Activated CD4-positive, alpha-beta T cell treated with anti-CD3 and anti-CD28 coated beads, Interleukin-2, amount 50 U/mL, for 1 hour (primary cell): ENCODE measurements at regions not wholly inside any gene's neighbourhood (a gene's known extent, or its start where the extent isn't known, plus 50 kb on each side); places are given as distances from the start of the nearest gene placed in this dataset.

ENCODE experiments used
- DNase-seq: peaks from one replicate; pipeline ENCODE4 v3.0.0-alpha.2; 2020

- DNase-seq, result no peak
These were observed 92.9 kb upstream of the SYNDIG1 start for GRCh38 chr20:24376311-24377099.

DNA sequence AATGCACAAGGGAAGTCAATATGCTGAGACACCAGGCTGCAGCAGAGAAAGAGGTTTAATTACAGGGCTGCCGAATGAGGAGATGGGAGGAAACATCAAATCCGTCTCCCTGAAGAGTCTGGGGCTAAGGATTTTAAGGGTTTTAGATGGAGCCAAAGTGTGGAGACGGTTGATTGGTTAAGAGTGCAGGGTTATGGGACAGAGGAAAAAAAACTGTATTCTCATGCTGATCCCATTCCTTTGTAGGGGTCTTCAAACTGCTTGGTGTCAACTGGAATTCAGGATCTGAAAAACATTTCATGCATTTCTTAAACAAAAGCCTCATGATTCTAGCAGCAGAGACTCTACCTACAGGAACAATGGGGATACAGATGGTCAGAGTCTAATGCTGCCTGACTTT, 96.1 kb upstream of the SYNDIG1 start:
- no peak for DNase-seq

DNA sequence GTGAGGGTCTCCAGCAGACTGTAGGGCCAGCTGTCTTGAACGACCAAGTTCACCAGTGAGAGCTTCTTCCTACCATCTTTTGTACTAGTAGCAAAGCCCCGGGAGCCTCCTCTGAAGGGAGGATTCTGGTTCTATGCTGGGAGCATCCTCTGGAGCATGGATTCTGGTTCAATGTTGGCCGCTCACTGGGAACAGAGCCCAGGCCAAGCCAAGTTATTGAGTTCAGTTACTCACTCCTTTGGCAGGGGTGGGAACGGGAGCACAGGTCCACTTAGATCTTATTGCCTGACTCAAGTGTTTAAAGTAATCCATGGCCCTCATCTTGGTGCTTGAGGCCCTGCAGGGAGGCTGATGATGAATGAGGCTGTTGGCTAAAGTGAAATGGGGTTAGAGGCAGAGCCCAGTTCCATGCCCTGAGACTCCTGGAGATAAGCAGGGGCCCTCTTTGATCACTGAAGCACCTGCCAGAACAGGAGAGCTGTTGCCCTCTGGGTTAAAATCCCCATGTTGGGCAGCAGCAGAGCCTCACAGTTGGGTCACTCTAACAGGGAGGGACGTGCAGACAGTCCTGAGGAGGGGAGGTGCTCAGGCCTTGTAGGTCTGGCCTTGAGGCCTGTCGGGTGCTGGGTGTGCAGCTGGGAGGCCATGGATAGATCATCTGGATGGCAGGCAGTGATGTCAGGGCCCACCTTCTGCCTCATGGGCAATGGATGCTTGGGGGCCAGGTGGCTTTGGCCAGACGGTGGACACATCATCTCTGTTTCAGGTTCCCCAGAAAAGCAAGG, 98.3 kb upstream of the SYNDIG1 start:
- no peak for DNase-seq

DNA sequence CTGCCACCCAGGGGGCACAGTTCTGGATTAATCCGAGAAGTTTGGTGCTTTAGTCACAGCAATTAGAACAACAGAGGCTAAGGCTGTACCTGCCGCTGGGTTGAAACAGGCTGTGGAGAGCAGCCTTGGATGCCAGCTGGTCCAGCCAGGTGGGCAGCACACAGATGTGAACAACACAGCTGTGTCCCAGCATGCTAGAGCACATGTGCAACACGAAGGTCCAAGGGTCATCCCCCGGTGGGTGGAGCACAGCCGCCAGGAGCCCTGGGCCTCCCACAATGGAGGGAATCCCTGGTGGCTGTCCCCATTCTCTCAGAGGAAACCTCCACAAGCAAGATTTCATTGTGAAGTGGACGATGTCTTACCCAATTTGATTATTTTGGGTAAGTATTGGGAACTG, 99.2 kb upstream of the SYNDIG1 start:
- no peak for DNase-seq

DNA sequence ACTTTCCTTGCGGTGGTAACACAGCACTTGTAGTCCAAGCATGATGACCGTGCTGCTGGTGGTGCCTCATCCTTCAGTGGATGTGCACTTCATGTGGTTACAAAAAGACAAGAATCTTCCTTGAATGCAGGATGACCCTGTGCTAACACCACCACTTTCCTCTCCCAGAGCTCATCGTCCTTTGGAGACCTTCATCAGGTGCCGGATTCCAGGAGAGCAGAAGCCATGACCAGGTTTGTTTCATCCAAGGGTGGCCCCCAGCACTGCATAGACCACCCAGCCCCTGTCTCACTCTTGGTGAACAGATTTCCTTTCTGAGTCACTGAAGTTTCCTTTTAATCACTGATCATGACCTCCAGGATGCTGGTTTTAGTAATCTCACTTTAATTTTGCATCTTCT, 101.2 kb upstream of the SYNDIG1 start:
- DNase-seq, result no peak

GRCh38 chr20:24366336-24367004, 103.0 kb upstream of the SYNDIG1 start:
- DNase-seq, result no peak

- no peak for DNase-seq
These were observed 103.8 kb upstream of the SYNDIG1 start for GRCh38 chr20:24365670-24366069.

DNA sequence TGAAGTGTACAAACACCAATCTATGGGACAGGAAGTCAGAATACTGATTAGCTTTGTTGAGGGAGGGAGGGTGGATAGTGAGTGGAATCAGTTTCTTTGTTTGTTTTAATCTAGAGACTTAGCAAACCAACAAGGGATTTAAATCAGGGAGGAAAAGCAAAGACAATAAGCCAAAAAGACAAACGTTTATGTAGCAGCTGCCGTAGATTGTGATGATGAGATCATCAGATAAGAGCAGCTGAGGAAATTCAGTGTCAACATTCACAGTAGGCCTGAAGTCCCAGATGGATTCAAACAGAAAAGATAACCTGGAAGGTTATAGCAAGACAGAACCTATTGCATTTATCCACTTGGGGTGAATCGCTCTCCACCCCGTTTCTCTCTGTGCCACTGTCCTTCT, 104.9 kb upstream of the SYNDIG1 start:
- DNase-seq, result no peak

- no peak for DNase-seq
These were observed 106.4 kb upstream of the SYNDIG1 start for GRCh38 chr20:24363031-24363430.

GRCh38 chr20:24362080-24362479, 107.3 kb upstream of the SYNDIG1 start:
- no peak for DNase-seq

DNA sequence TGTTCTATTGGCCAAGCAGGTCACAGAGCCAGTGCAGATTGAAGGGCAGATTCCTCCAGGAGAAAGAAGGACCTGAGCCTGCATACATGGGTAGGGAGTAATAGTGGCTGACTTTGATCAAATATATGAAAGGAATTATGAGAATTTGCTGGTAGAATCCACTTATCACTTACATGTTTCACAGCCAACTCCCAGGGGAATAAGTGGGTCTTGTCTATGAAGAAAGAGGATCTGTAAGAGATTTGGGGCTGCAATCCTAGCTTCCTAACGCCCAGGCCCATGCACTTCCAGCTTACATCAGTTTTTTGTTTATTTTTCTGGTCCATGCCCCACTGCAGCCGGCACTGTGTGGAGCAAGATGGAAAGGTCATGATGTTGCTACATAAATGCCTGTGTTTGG, 107.9 kb upstream of the SYNDIG1 start:
- no peak for DNase-seq

DNA sequence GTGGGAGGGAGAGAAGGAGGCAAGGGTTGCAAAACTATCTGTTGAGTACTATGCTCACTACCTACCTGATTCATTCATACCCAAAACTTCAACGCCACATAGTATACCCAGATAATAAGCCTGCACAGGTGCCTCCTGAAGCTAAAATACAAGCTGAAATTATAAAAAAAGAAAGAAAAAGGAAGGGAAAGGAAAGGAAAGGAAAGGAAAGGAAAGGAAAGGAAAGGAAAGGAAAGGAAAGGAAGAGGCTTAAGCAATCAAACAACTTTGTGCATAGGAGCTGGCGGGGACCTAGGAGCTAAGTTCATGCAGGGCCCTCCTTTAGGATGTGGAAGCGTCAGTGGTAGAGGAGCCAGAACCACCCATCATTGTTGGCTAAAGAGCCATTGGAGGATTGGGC, 108.9 kb upstream of the SYNDIG1 start:
- no peak for DNase-seq

DNA sequence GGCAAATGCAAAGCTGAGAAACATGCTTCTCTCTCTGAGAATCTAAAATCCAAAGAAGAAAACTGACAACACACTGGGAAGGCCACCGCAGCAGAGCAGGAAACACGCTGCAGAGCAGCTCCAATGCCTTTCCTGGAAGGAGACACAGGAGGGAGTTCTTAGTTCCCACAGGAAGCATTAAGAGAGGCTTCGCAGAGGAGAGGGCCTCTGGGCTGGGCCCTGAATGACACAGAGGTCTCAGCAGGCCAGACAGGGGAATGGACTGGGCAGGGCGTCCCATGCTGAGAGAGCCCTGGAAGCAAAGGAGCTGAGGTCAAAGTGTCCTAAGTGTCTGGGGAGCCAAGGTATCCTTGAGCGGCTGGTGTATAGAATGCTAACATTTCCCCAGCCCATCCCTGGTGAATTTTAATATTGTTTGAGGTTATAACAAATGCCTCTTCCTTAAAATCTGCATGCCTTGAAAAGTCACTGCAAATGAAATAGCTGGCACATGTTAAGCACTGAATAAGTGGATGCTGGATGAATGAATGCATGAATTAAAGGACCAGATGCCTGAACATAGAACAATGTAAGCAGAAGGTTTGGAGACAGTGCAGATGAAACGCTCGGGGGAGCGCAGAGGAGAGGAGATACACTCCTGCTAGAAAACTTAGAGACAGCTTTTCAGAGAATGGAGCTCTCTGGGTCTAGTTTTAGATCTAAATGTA, 110.0 kb upstream of the SYNDIG1 start:
- DNase-seq, result no peak

- DNase-seq, result no peak
These were observed 111.5 kb upstream of the SYNDIG1 start for GRCh38 chr20:24357931-24358330.

- DNase-seq, result no peak
These were observed 112.3 kb upstream of the SYNDIG1 start for GRCh38 chr20:24357177-24357576.

GRCh38 chr20:24353135-24353690, 116.2 kb upstream of the SYNDIG1 start:
- DNase-seq, result no peak

- no peak for DNase-seq
These were observed 118.5 kb upstream of the SYNDIG1 start for GRCh38 chr20:24350923-24351368.

DNA sequence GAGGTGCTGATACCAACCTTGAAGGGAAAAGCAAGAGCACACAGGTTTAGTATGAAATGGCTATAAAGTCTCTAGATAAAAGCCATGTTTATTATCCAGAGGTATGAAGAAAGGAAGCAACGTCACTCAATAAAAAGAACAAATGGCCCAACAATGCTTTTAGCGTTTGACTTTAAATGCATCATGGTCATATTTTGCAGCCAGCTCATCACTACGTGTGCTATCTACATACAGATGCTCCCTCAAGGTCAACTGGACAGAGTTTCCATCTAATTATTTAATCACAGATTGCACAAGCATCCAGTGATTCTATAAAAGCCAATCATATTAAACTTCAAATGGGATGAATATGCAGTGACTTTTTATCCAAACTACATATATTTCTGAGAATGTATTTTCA, 127.6 kb upstream of the SYNDIG1 start:
- no peak for DNase-seq

DNA sequence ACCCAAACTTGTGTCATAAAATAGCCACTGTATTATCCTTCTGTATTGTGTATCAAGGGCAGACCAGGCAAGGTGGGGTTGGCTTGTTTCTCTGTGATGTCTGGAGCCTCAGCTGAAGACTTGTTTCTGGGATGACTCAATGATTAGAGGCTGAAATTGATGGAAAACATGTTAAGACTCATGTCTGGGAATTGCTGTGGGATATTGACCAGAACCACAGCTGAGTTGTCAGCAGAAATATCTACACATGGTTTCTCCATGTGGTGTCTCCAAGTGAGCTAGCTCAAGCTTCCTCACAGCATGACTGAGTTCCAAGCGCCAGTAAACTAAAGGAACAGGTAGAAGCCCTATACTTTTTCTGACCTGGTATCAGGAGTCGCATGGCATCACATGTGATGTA, 128.5 kb upstream of the SYNDIG1 start:
- no peak for DNase-seq

GRCh38 chr20:24339210-24339641, 130.2 kb upstream of the SYNDIG1 start:
- no peak for DNase-seq

GRCh38 chr20:24337551-24337950, 131.9 kb upstream of the SYNDIG1 start:
- DNase-seq, result no peak

DNA sequence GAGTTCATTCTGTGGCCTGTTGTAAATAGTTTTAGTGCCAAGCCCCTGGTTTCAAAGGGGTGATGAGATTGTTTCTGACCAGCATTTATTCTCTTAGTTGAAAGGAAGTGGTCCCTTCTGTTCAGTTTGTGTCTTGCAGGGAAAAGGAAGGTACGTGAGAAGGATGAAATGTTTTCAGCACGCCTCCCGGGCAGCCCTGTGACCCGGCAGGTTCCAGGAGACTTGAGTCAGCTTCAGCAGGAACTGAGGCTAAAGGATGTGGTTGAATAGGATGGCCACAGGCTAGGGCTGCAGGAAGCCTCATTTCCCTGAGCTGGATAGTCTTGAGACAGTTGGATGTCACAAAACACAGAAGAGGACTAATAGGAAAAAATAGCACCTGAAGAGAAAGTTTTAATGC, 132.4 kb upstream of the SYNDIG1 start:
- no peak for DNase-seq

- no peak for DNase-seq
These were observed 134.6 kb upstream of the SYNDIG1 start for GRCh38 chr20:24334830-24335229.
